ENCODE measurements at regions not wholly inside any gene's neighbourhood (a gene's known extent, or its start where the extent isn't known, plus 50 kb on each side); places are given as distances from the start of the nearest gene placed in this dataset.

DNA sequence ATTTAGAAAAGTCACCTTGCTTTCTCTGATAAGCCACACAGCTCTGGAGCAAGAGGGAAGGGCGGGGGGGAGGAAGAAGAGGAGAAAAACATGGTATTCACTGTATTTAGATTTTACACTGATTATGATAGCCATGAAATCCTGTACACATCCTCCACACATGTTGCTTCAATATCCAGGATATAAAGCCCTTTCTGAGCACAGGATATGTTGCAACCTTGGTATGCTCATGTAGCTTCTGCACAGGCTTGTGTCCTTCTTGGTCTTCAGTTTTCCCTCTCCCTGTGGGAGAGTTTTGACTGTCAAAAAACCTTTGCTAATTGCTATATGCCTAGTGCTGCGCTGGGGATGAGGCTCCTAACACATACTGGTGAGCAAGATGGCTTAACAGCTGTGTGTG lies 61.9 kb upstream of the DAPP1 start:
- no peaks in the 10 kb centered on the region for H3K27me3 ChIP-seq (ENCODE audit: control insufficient read depth, insufficient read depth, low read length)
- ChIA-PET CTCF (interaction anchor here (0.6 kb wide), 1 partner anchor 831 kb away, joined by 4 read pairs; no protein-coding TSS in a partner anchor), POLR2A (no interaction called here)
- H3K9me3 ChIP-seq (ENCODE audit: control insufficient read depth, insufficient read depth, low read length): no peaks in the 10 kb centered on the region
- no peak for DNase-seq (ENCODE audit: low read depth, low spot score)
- no peak overlapping the region for H3K4me3 ChIP-seq (ENCODE audit: low read depth, low read length)
- TF ChIP-seq, protein P1, sequence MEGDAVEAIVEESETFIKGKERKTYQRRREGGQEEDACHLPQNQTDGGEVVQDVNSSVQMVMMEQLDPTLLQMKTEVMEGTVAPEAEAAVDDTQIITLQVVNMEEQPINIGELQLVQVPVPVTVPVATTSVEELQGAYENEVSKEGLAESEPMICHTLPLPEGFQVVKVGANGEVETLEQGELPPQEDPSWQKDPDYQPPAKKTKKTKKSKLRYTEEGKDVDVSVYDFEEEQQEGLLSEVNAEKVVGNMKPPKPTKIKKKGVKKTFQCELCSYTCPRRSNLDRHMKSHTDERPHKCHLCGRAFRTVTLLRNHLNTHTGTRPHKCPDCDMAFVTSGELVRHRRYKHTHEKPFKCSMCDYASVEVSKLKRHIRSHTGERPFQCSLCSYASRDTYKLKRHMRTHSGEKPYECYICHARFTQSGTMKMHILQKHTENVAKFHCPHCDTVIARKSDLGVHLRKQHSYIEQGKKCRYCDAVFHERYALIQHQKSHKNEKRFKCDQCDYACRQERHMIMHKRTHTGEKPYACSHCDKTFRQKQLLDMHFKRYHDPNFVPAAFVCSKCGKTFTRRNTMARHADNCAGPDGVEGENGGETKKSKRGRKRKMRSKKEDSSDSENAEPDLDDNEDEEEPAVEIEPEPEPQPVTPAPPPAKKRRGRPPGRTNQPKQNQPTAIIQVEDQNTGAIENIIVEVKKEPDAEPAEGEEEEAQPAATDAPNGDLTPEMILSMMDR (IDR thresholded peaks at IDR 0.05; ENCODE audit: low read depth, low read length): no peak
- no peak overlapping the region for H3K27ac ChIP-seq (ENCODE audit: low read depth, low read length)

DNA sequence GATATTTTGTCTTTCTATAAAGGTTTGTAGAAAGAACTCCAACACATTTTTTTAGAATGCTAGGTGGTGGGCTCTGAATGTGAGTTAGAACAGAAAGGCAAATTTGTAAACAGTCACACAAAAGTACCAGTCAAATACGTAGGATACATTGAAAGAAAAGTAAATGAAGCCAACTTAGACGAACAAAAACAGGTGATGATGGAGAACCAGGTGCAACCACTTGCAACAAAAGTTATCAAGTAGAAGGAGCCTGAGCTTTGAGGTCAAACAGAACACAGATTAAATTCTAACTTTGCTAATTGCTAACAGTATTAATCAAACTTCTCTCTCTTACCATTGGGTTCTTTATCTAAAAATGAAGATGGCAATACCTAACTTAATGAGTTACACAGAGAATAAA lies 62.7 kb upstream of the DAPP1 start:
- POLR2A ChIA-PET: no interaction called here
- TF ChIP-seq, protein P1 (IDR thresholded peaks at IDR 0.05; ENCODE audit: low read depth, low read length): no peak
- CTCF ChIA-PET: interaction anchor here (0.6 kb wide), 2 partner anchors 830 to 1558 kb away, joined by 4 to 5 read pairs; no protein-coding TSS in a partner anchor
- Histone ChIP-seq H3K9me3 (ENCODE audit: control insufficient read depth, insufficient read depth, low read length) (no peaks in the 10 kb centered on the region), H3K4me3 (ENCODE audit: low read depth, low read length) (no peak overlapping the region), H3K27ac (ENCODE audit: low read depth, low read length) (no peak overlapping the region), H3K27me3 (ENCODE audit: control insufficient read depth, insufficient read depth, low read length) (peaks cover 2% of the 10 kb centered on the region)
- no peak for DNase-seq (ENCODE audit: low read depth, low spot score)

DNA sequence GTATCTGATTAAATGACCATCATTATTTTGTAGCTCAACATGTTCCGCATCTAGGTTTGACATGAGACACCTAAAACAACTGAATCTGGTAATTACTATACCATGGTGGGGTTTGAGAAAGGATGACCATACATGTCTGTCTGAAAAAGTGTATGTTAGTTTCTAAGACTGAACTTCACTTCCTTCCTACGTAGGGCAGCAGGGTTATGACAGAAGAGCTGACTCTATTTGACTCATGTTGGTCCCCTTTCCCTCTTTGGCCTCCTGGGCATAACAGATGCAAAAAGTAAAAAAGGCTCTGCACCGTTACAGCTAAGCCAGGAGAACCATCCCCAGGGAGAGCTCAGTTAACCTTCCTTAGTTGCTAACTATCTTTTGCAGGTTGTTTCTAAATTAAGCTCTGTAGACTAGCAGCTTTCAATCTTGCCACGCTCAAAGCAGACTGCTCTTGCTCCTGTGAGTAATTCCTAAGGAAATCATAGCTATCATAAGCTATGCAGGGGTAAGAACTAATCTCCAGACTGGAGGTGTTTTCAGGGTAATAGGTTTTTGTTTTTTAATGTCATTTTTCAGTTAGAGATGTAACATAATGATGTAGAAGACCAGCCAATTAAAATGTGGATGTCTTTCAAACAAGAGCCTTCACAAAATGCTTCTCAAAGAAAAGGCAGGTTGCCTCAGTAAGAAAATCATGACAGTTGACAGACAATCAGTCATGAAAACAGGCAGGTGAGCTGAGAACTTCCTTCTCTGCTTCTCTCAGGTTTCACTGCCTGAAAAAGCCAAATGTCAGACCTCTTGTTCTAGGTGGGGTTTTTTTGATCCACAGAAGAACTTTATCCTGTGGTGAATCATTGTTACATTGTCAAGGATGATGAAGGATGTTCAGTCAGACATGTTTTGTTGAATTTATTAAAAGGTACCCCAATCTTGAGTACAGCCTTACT lies 66.9 kb upstream of the DAPP1 start:
- TF ChIP-seq, protein P1 (IDR thresholded peaks at IDR 0.05; ENCODE audit: low read depth, low read length): no peak
- no peak overlapping the region for H3K27ac ChIP-seq (ENCODE audit: low read depth, low read length)
- CTCF ChIA-PET: interaction anchor here (1.5 kb wide), 1 partner anchor 58 kb away, joined by 5 read pairs; no protein-coding TSS in a partner anchor
- no peak for DNase-seq (ENCODE audit: low read depth, low spot score)
- H3K27me3 ChIP-seq (ENCODE audit: control insufficient read depth, insufficient read depth, low read length): peaks cover 2% of the 10 kb centered on the region
- no peak overlapping the region for H3K4me3 ChIP-seq (ENCODE audit: low read depth, low read length)
- no peaks in the 10 kb centered on the region for H3K9me3 ChIP-seq (ENCODE audit: control insufficient read depth, insufficient read depth, low read length)
- POLR2A ChIA-PET: no interaction called here

DNA sequence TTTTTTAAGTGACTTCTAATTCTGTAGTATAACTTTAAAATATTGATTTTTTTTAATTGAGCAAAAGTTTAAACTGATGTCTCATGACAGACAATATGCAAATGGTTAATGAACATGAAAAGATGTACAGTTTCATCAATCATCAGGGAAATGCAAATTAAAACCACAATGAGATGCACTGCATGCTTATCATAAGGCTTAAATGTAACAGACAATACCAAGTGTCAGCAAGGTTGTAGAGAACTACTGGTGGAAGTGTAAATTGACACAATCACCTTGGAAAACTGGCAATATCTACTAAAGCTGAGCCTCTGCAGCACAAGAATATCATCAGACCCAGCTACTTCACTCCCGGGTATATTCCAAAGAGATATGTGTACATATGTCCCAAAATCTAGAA lies 70.2 kb upstream of the DAPP1 start:
- ChIA-PET CTCF (no interaction called here), POLR2A (no interaction called here)
- Histone ChIP-seq H3K4me3 (ENCODE audit: low read depth, low read length) (no peak overlapping the region), H3K27me3 (ENCODE audit: control insufficient read depth, insufficient read depth, low read length) (peaks cover 2% of the 10 kb centered on the region), H3K27ac (ENCODE audit: low read depth, low read length) (no peak overlapping the region), H3K9me3 (ENCODE audit: control insufficient read depth, insufficient read depth, low read length) (no peaks in the 10 kb centered on the region)
- TF ChIP-seq, protein P1 (IDR thresholded peaks at IDR 0.05; ENCODE audit: low read depth, low read length): no peak
- no peak for DNase-seq (ENCODE audit: low read depth, low spot score)

DNA sequence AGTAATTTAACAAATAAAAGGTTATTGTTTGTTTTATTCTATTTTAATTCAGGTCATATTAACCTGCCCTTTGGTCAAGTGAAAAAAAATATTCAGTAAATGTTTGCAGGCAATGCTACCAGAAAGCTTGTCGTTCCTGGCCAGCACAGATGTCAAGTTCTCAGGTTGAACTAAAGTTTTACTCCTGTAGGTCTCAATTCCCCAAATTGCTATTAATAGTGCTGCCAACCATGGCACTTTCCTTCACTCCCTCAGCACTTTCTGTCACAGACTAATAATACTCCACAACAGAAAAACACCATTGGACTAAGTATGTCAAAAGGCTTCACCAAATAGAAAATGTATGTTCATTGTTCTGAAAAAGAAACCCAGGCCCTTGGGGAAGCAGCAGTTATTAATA lies 79.2 kb upstream of the C4orf54 start:
- DNase-seq (ENCODE audit: low read depth, low spot score): no peak
- Histone ChIP-seq H3K4me3 (ENCODE audit: low read depth, low read length) (no peak overlapping the region), H3K27me3 (ENCODE audit: control insufficient read depth, insufficient read depth, low read length) (no peaks in the 10 kb centered on the region), H3K27ac (ENCODE audit: low read depth, low read length) (no peak overlapping the region), H3K9me3 (ENCODE audit: control insufficient read depth, insufficient read depth, low read length) (no peaks in the 10 kb centered on the region)
- TF ChIP-seq, protein P1 (IDR thresholded peaks at IDR 0.05; ENCODE audit: low read depth, low read length): no peak
- ChIA-PET POLR2A (no interaction called here), CTCF (no interaction called here)
